Stimulated activated CD4-positive, alpha-beta T cell treated with anti-CD3 and anti-CD28 coated beads, TNF-alpha, amount 100 ng/mL, for 4 hours (primary cell): ENCODE measurements at regions not wholly inside any gene's neighbourhood (a gene's known extent, or its start where the extent isn't known, plus 50 kb on each side); places are given as distances from the start of the nearest gene placed in this dataset.

Source experiments
- DNase-seq, 3 experiments: peaks; one replicate each; pipeline ENCODE4 v3.0.0-alpha.2; 2020; ENCODE audit warnings: low read depth in 3 of 3

DNA sequence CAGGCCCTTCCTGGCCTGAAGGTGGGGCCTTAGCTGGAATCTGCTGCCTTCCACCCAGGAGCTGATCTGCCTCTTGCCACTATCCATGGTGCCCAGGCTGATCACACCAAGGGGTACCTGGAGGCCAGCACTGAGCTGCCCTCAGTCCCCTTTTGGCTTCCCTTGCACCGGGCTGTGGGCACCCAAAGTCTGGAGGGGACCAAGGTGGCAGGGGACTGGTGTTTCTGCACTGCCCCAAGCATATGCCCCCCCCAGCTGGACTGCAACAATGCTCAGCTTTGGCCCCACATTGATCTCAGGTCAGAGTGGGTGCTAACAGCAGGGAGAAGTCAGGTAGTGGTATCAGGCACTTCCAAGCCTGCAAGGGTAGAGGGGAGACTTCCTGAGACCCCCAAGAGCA is 902.6 kb upstream of the EPHA6 start:
- DNase-seq, result no peak

DNA sequence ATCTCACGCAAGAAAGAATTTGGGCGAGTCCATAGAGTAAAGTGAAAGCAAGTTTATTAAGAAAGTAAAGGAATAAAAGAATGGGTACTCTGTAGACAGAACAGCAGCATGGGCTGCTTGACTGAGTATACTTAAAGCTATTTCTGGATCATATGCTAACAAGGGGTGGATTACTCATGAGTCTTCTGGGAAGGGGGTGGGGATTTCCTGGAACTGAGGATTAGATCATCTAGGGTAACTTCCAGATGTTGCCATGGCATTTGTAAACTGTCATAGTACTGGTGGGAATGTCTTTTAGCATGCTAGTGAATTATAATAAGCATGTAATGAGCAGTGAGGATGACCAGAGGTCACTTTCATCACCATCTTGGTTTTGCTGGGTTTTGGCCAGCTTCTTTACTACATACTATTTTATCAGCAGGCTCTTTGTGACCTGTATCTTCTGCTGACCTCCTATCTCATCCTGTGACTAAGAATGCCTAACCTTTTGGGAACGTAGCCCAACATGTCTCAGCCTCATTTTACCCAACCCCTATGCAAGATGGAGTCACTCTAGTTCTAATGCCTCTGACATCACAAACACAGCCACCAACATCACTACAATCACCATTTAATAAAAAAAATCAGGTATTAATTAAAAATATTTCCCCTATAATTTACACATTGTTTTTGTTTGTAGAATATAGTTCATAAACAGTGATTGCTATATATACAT is 890.7 kb upstream of the EPHA6 start:
- no peak for DNase-seq

DNA sequence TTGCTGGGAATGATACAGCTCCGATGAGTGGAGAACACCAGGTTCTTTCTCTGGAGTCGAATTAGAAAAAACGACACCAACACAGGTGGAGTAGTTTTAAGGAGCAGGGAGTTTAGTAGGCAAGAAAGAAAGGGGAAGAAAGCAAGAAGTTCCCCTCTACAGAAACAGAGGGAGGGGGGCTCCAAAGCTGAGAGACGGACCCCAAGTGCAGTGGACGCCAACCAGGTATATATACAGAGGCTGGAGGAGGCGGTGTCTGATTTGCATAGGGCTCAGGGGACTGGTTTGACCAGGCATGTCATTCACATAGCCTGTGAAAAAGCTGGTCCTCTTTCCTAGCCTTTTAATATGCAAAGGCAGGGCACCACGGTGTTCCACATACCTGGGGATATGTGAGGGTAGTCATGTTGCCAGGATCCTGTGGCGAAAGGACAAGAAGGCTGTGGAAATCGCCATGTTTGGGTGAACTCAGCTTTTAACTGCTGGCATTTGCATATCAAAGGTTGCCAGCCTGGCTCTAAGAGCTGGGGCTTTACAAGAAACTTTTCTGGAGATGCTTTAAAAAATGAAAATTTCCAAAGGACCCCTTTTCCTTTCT is 887.4 kb upstream of the EPHA6 start:
- no peak for DNase-seq

DNA sequence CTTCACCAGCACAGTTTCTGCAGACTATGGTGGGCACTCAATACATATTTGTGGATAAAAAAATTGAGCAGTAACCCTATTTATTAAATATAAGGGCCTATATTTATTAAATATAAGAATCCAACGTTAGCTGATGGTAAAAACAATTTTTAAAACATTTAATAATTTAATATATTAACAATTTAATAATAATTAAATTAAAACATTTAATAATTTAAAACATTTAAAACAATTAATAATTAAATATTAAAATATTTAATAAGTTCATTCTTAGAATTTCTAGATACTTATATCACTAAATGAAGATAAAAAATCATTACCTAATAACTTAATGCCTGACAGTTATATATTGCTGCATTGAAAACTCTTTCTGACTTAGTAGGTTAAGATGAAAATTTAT is 880.2 kb upstream of the EPHA6 start:
- DNase-seq, result no peak

DNA sequence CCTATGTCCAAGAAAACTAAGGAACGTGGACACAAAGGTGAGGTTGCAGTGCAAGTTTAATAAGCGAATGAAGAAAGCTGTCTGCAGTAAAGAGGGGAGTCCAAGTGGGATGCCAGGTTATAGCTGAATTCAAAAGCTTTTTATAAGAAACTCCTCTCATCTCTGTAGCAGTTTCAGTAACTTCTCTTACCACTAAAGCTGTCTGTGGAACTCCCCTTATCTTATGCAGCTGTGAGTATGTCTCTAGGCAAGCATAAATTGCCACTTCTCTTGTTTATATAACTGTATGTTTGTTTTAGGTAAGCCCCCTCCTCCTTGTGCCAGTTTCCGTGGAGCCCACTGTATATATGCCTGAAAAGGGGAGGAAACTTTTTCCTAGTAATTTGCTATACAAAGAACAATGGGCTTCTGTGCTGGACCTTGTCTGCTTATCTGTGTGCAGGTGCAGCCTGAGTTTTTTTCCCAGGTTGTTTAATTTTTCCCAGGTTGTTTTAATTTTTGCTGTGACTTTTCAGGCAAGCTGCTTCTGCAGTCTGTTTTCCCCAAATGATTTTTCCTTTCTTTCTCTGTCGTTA is 875.1 kb upstream of the EPHA6 start:
- no peak for DNase-seq

DNA sequence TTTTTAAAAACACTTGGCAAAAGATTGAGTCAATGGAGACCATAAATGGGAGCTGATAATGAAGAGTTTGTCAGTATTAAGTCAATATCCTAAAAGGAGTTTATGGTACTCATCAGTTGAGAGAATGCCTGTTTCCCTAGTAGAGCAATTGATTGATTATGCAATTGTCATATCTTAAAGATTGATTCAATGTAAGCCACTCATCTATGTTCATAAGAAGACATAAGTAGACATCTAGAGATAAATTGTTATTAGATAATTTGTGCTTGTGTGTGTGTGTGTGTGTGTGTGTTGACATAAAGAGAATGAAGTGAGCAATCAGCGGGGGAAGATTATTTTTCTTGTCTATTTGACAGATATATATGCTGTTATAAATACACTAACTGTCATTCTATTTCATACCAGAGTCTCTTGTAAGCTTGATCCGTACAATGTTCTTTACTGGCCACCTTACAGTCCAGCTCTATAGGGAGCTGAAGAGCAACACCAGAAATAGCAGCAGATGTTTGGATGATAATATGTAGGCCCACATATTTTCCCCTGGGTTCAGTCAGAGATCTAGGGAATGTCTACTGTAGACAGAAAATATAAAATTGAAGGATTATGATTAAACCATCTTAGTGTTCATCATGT is 848.6 kb upstream of the EPHA6 start:
- DNase-seq, result no peak

DNA sequence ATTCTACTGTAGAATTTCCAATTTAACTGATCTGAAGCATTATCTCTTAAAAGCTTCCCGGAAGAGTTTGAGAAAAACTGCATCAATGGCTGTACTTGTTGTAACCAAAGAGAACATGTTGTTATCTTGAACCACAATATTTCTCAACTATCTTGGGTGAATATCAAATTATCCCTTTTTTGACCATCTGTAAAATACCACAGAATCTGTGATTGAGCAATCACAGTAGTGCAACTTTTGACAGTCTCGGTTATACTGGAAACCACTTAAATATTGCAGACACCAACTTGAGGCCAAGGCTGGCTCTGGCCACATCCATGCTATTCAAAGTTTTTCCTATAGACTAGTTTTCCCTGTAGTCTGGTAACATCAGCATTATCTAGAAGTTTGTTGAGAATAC is 842.8 kb upstream of the EPHA6 start:
- DNase-seq, result no peak

DNA sequence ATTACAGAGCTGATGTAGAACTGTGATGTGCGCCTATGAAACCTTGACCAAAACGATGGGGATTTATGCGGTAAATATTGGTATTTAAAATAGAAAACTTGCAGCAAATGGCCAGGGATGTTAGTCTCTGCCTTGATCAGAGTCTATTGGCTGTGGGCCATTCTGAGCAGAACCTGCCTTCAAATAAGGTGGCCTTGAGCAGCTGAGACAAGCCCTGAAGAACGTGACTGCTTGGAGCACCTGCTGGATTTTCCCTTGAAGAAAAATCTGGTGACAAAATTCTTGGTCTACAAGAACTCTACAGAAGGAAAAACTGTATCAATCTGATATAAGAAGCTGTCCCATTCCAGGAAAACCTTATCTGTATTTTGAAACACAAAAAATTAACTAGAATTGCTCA is 820.1 kb upstream of the EPHA6 start:
- no peak for DNase-seq

DNA sequence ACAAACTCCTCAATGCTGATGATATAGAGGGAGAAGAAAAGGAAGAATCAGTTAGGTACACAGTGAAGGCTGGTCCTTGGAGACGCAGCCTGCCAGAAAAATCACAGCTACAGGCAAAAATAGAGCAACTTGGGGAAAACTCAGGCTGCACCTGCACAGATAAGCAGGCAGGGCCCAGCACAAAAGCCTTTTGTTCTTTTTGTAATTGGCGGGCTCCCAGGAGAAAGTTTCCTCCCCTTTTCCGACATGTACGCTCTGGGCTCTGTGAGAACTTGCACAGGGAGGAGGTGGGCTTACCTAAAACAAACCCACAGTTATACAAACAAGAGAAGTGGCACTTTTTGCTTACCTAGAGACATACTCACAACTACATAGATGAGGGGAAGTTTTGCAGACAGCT is 813.4 kb upstream of the EPHA6 start:
- no peak for DNase-seq

DNA sequence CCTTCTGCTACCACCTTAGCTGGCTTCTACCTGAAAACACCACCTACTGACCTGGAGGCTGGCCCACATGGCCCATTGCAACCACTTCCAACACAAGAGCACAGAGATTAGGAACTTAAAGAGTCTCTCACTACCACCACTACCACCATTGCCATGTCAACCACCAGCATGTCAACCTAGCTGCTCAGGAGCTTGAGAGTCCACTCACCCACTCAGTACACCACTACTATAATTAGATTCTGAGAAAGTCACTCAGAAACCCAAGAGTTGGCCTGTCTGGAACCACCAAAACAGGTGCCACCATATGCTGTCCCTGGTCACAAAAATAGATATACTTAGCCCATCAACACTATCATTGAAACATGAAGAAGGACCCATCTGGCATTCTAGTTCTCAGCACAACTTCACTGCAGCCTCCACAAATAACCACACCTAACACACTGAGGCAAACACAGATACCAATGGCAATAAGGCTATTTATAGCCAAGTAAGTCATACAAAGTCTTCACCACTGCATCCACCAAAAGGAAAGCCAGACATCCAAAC is 806.7 kb upstream of the EPHA6 start:
- no peak for DNase-seq

DNA sequence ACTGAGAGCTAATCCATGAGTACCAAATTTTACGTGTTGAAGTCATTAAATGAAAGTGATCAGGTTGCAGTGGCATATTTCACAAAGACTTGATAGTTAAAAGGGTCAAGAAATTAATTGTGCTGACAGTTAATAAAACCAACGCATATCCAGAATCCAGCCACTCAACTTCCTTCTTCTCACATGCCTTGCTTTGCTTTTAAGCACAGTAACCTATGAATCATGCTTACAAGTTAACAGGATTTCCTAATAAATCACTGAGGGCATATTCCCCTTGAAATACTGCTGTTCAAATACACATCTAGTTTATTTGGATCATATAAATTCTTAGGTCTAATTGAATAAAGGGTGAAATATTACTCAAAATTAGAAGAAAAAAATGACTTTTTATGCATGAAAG is 801.5 kb upstream of the EPHA6 start:
- DNase-seq, result no peak

DNA sequence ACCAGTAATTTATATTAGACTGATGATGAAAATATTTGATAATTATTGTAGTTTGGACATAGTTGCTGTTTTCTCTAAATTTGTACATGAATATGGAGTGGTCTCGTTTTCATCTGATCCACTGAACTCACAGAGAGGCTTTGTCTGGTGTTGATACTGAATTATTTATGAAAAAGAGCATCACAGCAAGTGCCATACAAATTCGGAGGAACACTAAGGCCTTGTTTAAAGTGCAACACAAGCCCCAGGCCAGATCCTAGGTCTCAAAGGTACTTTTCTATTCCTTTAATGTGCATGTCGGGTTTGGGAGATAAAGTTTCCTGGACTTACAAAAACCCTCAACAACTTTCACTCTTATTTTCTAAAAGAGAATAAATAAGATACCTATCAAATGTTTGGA is 796.8 kb upstream of the EPHA6 start:
- no peak for DNase-seq

DNA sequence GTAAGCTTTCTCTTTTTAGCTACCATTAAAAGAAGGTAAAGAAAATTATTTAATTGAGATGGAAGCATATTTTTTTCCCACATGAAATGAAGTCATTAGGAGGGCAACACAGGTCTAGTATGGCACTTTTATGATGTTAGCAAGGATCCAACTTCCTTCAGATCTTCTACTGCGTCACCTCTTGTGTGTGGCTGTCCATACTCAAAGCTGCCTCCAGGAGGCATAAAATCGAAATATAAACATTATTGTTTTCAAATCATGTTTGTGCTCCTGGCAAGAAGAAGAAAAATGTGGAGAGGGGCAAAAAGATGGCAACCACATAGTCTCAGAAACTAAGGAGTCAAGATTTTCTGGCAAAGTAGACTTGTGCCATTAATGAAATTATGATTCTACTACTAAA is 791.7 kb upstream of the EPHA6 start:
- no peak for DNase-seq

DNA sequence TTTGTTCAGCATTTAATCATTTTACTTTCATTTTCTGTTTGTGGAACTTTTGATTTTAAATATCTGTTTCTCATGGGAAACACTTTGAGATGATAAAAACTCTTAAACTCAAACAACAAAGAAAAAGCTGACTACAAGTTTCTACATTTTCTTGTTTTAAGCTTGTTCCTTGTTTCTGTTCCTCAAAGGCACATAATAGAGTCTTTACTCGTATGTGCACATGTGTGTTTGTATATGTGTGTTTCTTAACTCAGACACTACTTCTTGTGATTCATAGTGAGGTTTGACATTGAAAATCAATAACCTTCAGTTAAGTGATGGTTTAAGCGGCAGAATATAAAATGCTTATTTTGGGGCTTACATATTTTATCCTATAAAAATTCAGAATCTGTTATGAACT is 786.7 kb upstream of the EPHA6 start:
- no peak for DNase-seq

DNA sequence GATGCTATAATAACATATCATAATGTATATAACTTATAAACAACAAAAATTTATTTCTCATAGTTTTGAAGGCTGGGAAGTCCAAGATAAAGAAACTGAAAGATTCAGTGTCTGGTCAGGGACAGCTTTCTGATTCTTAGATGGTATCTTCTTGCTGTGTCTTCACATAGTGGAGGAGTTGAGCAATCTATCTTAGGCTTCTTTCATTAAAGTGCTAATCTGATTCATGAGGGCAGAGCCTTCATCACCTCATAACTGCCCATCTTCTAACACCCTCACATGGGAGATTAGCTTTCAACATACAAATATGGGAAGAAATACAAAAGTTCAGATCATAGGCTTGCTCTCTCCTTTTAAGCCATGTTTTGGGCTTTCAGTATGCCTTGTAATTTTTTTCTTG is 774.8 kb upstream of the EPHA6 start:
- DNase-seq, result no peak

DNA sequence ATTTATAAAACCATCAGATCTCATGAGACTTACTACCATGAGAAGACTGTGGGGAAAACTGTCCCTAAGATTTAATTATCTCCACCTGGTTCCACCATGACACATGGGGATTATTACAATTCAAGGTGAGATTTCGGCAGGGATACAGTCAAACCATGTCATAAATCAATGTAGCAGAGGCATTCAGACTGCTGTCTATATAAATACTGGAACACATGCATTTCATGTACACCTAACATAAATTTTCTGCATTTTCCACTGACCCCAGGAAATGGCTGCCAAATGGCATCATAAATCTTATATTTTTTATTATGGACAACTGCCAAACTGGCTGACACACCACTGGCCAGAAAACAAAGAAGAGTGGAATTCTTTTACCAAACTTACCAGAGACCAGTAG is 755.1 kb upstream of the EPHA6 start:
- no peak for DNase-seq

DNA sequence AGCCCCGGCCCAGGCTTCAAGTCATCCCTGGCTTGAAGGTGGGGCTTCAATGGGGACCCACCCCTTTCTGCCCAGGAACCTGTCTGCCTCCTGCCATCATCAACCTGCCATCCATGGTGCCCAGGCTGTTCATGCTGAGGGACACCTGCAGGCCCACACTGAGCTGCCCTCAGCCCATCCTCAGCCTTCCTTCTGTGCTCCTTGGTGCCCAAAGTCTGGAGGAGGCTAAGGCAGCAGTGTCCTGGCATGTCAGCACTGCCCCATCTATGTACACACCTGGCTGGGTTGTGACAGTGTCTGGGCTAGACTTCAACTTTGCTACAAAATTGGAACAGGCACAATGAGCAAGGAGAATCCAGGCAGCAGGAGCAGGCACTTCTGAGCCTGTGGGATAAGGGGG is 745.3 kb upstream of the EPHA6 start:
- DNase-seq, result no peak

DNA sequence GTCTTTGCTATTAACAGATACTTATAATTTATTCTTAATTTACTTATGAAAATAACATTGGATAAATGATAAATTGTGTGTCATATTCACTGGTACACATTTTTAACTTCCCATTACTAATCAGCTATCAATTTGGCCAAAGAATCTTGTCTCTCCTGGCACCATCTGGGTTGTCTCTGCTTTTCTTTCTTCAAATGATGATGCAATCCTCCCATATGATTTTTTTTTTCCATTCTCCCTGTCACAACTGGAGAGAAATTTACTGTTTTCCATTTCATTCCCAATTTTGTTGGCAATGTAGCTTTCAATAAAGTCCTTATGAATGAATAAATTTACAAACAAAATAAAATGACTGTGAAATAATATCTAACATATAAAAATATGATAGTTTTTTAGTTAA is 743.7 kb upstream of the EPHA6 start:
- DNase-seq, result no peak

DNA sequence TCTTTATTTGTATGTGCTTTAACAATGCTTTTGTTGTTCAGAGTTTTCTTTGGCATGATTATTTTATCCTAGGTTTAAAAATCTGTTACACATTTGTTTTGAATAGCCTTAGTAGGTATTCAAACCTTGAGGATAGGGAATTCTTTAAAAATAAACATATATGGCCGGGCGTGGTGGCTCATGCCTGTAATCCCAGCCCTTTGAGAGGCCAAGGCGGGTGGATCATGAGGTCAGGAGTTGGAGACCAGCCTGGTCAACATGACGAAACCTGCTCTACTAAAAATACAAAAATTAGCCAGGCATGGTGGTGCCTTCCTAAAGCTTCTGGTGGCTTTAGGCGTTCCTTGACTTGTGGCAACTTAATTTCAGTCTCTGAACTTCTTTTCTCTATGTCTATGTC is 743.3 kb upstream of the EPHA6 start:
- DNase-seq, result no peak

DNA sequence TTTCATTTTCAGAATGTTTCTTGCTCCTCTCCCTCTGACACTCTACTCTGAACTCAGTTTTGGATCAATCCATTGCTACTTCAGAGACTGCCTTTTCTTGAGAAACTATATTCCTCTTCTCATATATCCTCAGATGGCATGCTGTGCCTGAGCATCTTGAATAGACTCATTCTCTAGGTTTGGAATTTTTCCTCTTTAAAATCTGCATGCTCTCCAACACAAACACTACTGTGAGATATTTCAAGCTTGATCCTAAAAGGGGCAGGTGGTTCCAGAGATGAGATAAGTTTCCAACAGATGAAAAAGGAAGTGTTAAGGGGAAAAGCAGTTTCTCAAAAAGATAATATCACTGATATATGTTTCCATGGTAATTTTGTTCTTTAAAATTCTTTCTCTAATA is 742.2 kb upstream of the EPHA6 start:
- no peak for DNase-seq

DNA sequence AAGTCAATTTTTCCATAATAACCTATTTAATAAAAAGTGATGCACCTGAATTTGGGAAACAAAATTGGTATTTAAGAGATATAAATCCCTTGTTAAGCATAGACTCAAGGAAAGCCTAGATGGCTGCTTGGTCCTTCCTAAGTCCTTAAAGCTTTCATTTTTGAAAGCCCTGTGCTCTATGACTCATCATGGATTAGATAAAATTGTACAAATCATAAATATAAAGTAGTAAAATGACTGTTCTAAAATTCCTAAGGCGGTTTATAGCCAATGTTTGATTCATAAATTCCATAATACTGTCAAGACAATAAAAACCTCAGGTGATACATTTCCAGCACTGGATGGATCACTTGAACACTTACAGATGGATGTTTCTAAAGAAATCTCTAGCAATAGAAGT is 730.8 kb upstream of the EPHA6 start:
- DNase-seq, result no peak

DNA sequence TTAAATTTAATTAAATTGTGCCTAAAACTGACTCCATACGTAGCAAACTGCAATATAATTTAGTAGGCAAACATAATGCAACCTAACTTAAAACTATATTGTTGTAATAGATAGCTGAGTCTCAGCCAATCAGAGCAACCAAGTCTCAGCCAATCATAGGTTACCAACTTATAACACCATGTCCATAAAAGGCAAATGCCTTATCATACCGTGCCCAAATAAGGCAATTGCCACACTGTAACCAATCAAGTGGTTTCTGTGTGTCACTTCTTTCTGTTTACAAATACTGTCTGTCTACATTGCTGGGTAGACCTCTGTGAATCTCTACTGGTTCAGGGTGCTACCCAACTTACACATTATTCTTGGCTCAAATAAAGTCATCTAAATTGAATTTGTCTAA is 728.4 kb upstream of the EPHA6 start:
- no peak for DNase-seq

DNA sequence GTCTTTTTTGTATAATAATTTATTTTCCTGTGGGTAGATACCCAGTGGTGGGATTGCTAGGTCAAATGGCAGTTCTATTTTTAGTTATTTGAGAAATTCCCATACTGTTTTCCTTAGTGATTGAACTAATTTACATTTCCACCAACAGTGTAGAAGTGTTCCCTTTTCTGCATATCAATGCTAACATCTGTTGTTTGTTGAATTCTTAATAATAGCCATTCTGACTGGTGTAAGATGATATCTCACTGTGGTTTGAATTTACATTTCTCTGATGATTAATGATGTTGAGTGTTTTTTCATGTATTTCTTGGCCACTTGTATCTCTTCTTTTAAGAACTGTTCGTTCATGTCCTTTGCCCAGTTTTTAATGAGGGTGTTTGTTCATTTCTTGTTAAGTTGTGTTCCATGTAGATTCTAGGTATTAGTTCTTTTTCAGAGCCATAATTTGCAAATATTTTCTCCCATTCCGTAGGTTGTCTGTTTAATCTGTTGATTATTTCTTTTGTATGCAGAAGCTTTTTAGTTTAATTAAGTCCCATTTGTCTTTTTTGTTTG is 713.3 kb upstream of the EPHA6 start:
- DNase-seq, result no peak
